ENCODE measurements at regions not wholly inside any gene's neighbourhood (a gene's known extent, or its start where the extent isn't known, plus 50 kb on each side); places are given as distances from the start of the nearest gene placed in this dataset.

- Histone ChIP-seq H3K27ac (ENCODE audit: low read depth in 1 of 2, low read length in 2 of 2) (no peak overlapping the region), H3K9ac (ENCODE audit: insufficient read depth, low read length, poor library complexity, severe bottlenecking) (no peak overlapping the region), H3K79me2 (ENCODE audit: insufficient read depth, low read length) (no peaks in the 10 kb centered on the region), H3K9me3 (replicated peaks in 1 of 2; ENCODE audit: control insufficient read depth in 1 of 2, insufficient read depth in 1 of 2, low read length in 2 of 2) (peaks cover 5 to 7% of the 10 kb centered on the region in 2 donors), H3K27me3 (ENCODE audit: control insufficient read depth in 2 of 2, insufficient read depth in 2 of 2, low read length in 2 of 2) (no peaks in the 10 kb centered on the region), H3K4me2 (replicated peaks; ENCODE audit: extremely low read depth, low read length, poor library complexity, severe bottlenecking) (no peak overlapping the region), H4K20me1 (ENCODE audit: insufficient read depth, low read length) (no peaks in the 10 kb centered on the region), H3K36me3 (replicated peaks in 1 of 2; ENCODE audit: control insufficient read depth in 1 of 2, insufficient read depth in 2 of 2, low read length in 2 of 2) (no peaks in the 10 kb centered on the region), H3K4me3 (replicated peaks in 1 of 3; ENCODE audit: low read depth in 2 of 3, low read length in 3 of 3) (no peak overlapping the region), H3K4me1 (ENCODE audit: control insufficient read depth in 1 of 2, insufficient read depth in 2 of 2, low read length in 2 of 2) (no peaks in the 10 kb centered on the region), H2AFZ (ENCODE audit: insufficient read depth, low read depth, low read length, poor library complexity, severe bottlenecking) (no peak overlapping the region)
- no CpG with 5 or more reads among the region's 1 CpG for WGBS (ENCODE audit: insufficient coverage)
- Mint-ChIP-seq H3K4me3 (no peak overlapping the region), H3K4me1 (no peaks in the 10 kb centered on the region), H3K27ac (no peak overlapping the region), H3K9me3 (peaks cover 0 to 15% (median 9%) of the 10 kb centered on the region in 7 donors), H3K36me3 (no peaks in the 10 kb centered on the region), H3K27me3 (ENCODE audit: low read depth in 3 of 3) (peaks cover 0 to 2% (median 1%) of the 10 kb centered on the region in 3 donors)
- DNase-seq = no peak
- intact Hi-C loops (cut with micrococcal nuclease) = no loop called here
- TF ChIP-seq CTCF (IDR thresholded peaks at IDR 0.05) = no peak
These were observed 750.4 kb downstream of the TENT5A start for GRCh38 chr6:81002126-81002525.

- H4K20me1 ChIP-seq (ENCODE audit: insufficient read depth, low read length) = no peaks in the 10 kb centered on the region
- intact Hi-C loops (cut with micrococcal nuclease) = no loop called here
- Mint-ChIP-seq H3K4me1 (no peaks in the 10 kb centered on the region), H3K36me3 (no peaks in the 10 kb centered on the region), H3K27me3 (ENCODE audit: low read depth in 3 of 3) (no peaks in the 10 kb centered on the region), H3K27ac (no peak overlapping the region), H3K9me3 (peaks cover 0 to 6% (median 5%) of the 10 kb centered on the region in 7 donors), H3K4me3 (no peak overlapping the region)
- no peak overlapping the region for H3K9ac ChIP-seq (ENCODE audit: insufficient read depth, low read length, poor library complexity, severe bottlenecking)
- no peaks in the 10 kb centered on the region for H3K79me2 ChIP-seq (ENCODE audit: insufficient read depth, low read length)
- H3K36me3 ChIP-seq (replicated peaks in 1 of 2; ENCODE audit: control insufficient read depth in 1 of 2, insufficient read depth in 2 of 2, low read length in 2 of 2) = no peaks in the 10 kb centered on the region
- no peak overlapping the region for H2AFZ ChIP-seq (ENCODE audit: insufficient read depth, low read depth, low read length, poor library complexity, severe bottlenecking)
- TF ChIP-seq CTCF (IDR thresholded peaks at IDR 0.05) = no peak
- WGBS (ENCODE audit: insufficient coverage) = no CpG with 5 or more reads among the region's 2 CpGs
- H3K27me3 ChIP-seq (ENCODE audit: control insufficient read depth in 2 of 2, insufficient read depth in 2 of 2, low read length in 2 of 2) = no peaks in the 10 kb centered on the region
- DNase-seq = no peak
- H3K9me3 ChIP-seq (replicated peaks in 1 of 2; ENCODE audit: control insufficient read depth in 1 of 2, insufficient read depth in 1 of 2, low read length in 2 of 2) = peaks cover 6 to 14% of the 10 kb centered on the region in 2 donors
- H3K27ac ChIP-seq (ENCODE audit: low read depth in 1 of 2, low read length in 2 of 2) = no peak overlapping the region
- H3K4me2 ChIP-seq (replicated peaks; ENCODE audit: extremely low read depth, low read length, poor library complexity, severe bottlenecking) = no peak overlapping the region
- no peaks in the 10 kb centered on the region for H3K4me1 ChIP-seq (ENCODE audit: control insufficient read depth in 1 of 2, insufficient read depth in 2 of 2, low read length in 2 of 2)
- no peak overlapping the region for H3K4me3 ChIP-seq (replicated peaks in 1 of 3; ENCODE audit: low read depth in 2 of 3, low read length in 3 of 3)
These were observed 761.2 kb downstream of the TENT5A start for GRCh38 chr6:80991316-80991715.

Data from CD14-positive monocyte (primary cell).